Ishikawa (cell line): ENCODE measurements at regions not wholly inside any gene's neighbourhood (a gene's known extent, or its start where the extent isn't known, plus 50 kb on each side); places are given as distances from the start of the nearest gene placed in this dataset.

ENCODE experiments used
- CEBPB ChIP-seq: IDR thresholded peaks from 2 replicates; pipeline ENCODE4 v1.6.1; 2012
- CREB1 ChIP-seq: IDR thresholded peaks from 2 replicates; pipeline ENCODE4 v1.6.1; 2012; ENCODE audit warnings: low read depth
- EGR1 ChIP-seq: IDR thresholded peaks from 2 replicates; pipeline ENCODE4 v1.6.1; 2012
- EP300 ChIP-seq: IDR thresholded peaks from 2 replicates; pipeline ENCODE4 v1.6.1; 2012; ENCODE audit warnings: borderline replicate concordance
- FOXM1 ChIP-seq: IDR thresholded peaks from 2 replicates; pipeline ENCODE4 v1.6.1; 2012; ENCODE audit warnings: low read depth, borderline replicate concordance
- NFIC ChIP-seq: IDR thresholded peaks from 2 replicates; pipeline ENCODE4 v1.6.1; 2012
- RAD21 ChIP-seq: IDR thresholded peaks from 2 replicates; pipeline ENCODE4 v1.6.1; 2012; ENCODE audit warnings: low read depth
- TAF1 ChIP-seq: IDR thresholded peaks from 2 replicates; pipeline ENCODE4 v1.6.1; 2012; ENCODE audit warnings: low read depth, mild to moderate bottlenecking
- TCF12 ChIP-seq: IDR thresholded peaks from 2 replicates; pipeline ENCODE4 v1.6.1; 2012; ENCODE audit warnings: low read depth
- TEAD4 ChIP-seq: IDR thresholded peaks from 2 replicates; pipeline ENCODE4 v1.6.1; 2012
- YY1 ChIP-seq: IDR thresholded peaks from 2 replicates; pipeline ENCODE4 v1.6.1; 2012; ENCODE audit warnings: low read depth
- ZBTB7A ChIP-seq: IDR thresholded peaks from 2 replicates; pipeline ENCODE4 v1.6.1; 2012; ENCODE audit warnings: low read depth
- TF ChIP-seq, protein P1 (sequence below): IDR thresholded peaks from 2 replicates; pipeline ENCODE4 v1.6.1; 2012
- TF ChIP-seq, protein P2 (sequence below): IDR thresholded peaks from 2 replicates; pipeline ENCODE4 v1.6.1; 2012
- TF ChIP-seq, protein P3 (sequence below): IDR thresholded peaks from 2 replicates; pipeline ENCODE4 v1.6.1; 2012; ENCODE audit warnings: low read depth, mild to moderate bottlenecking

DNA sequence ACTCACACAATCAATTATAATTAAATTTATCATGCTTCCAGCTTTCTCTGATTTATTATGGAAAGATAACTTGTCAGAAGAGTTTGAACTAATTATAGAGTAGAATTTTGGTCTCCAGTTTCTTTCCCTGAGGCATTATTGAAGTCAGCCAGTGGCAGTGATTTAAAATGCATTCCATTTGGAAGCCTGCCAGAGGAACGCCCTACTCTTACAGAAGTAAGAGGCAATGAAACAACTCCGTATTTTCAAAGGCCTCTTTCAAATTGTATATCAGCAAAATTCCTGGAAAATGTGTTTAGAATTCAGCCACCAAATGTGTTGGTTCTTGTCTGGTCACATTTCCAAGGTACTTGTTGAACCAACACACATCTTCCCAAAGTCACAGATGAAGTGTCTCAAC is 640.9 kb downstream of the SEMA5A start:
- TF ChIP-seq, protein P1, sequence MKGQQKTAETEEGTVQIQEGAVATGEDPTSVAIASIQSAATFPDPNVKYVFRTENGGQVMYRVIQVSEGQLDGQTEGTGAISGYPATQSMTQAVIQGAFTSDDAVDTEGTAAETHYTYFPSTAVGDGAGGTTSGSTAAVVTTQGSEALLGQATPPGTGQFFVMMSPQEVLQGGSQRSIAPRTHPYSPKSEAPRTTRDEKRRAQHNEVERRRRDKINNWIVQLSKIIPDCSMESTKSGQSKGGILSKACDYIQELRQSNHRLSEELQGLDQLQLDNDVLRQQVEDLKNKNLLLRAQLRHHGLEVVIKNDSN: no peak
- TF ChIP-seq NFIC (no peak), EP300 (no peak), YY1 (no peak), TEAD4 (no peak), CEBPB (no peak), ZBTB7A (no peak), EGR1 (no peak), FOXM1 (no peak), RAD21 (no peak), TCF12 (no peak), TAF1 (no peak), CREB1 (no peak)
- TF ChIP-seq, protein P2, sequence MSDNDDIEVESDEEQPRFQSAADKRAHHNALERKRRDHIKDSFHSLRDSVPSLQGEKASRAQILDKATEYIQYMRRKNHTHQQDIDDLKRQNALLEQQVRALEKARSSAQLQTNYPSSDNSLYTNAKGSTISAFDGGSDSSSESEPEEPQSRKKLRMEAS: no peak
- TF ChIP-seq, protein P3, sequence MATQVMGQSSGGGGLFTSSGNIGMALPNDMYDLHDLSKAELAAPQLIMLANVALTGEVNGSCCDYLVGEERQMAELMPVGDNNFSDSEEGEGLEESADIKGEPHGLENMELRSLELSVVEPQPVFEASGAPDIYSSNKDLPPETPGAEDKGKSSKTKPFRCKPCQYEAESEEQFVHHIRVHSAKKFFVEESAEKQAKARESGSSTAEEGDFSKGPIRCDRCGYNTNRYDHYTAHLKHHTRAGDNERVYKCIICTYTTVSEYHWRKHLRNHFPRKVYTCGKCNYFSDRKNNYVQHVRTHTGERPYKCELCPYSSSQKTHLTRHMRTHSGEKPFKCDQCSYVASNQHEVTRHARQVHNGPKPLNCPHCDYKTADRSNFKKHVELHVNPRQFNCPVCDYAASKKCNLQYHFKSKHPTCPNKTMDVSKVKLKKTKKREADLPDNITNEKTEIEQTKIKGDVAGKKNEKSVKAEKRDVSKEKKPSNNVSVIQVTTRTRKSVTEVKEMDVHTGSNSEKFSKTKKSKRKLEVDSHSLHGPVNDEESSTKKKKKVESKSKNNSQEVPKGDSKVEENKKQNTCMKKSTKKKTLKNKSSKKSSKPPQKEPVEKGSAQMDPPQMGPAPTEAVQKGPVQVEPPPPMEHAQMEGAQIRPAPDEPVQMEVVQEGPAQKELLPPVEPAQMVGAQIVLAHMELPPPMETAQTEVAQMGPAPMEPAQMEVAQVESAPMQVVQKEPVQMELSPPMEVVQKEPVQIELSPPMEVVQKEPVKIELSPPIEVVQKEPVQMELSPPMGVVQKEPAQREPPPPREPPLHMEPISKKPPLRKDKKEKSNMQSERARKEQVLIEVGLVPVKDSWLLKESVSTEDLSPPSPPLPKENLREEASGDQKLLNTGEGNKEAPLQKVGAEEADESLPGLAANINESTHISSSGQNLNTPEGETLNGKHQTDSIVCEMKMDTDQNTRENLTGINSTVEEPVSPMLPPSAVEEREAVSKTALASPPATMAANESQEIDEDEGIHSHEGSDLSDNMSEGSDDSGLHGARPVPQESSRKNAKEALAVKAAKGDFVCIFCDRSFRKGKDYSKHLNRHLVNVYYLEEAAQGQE: no peak

DNA sequence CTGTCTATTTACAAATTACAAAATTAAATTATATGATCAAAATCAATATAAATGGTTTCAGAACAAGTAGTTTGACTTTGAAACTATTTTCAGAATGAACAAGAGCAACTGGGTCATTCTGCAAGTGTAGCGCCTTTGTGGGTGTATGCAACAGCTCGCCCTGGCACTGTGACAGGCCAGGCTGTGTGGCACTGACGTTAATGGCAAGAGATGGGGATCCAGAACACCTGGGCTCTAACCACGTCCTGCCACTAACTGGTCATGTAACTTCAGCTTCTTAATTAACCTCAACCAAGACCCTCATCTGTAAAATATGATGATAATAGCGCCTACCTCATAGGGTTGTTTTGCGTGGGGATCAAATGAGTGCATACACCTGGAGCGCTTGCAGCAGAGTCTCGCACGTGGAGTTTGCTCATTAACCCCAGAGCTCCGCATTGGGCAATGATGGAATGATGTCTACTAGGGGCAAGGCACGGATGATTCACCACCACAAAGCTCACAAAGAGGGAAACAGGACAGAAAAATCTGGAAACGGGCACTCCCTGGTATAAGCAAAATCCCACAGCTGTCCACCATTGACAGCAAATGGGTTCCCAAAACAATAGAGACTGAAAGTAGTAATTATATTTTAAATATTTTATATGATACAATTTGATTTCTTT is 639.4 kb downstream of the SEMA5A start:
- no peak for TF ChIP-seq EGR1
- TF ChIP-seq CREB1: no peak
- TF ChIP-seq EP300: no peak
- TF ChIP-seq TAF1: no peak
- TF ChIP-seq YY1: no peak
- TF ChIP-seq NFIC: no peak
- no peak for TF ChIP-seq RAD21
- TF ChIP-seq, protein P2: no peak
- no peak for TF ChIP-seq ZBTB7A
- TF ChIP-seq TEAD4: no peak
- TF ChIP-seq, protein P3: no peak
- no peak for TF ChIP-seq CEBPB
- TF ChIP-seq, protein P1: no peak
- TF ChIP-seq TCF12: no peak
- TF ChIP-seq FOXM1: no peak

DNA sequence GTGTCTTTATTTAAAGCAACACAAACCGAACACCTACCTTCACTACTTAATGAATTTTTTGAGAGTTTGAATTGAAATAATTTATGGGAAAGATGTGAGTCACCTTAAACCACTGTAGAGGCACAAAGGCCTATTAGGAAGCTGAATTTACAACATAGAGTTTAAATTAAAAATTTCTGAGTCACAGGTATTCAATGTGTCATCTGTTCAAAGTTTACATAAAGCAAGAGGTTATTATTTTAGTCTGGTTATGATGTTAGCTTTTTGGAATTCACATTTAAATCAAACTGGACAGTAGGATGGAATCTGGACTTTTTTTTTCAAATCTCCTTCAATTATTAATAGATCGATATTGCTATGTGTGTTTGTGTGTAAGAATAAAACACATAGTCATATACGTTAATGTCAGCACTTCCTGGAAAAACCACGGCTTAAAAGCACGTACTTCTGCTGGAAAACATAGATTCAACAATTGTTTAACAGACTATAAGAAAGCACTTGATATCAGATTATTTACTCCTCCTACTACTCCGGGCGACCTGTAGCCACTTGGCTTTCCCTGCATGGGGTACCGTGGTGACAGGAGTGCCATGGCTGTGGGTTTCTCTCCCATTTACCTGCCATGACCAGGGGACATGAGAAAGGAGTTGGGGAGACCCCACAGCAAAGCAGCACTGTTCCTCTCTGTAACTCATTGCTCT is 638.6 kb downstream of the SEMA5A start:
- TF ChIP-seq EP300: no peak
- TF ChIP-seq YY1: no peak
- TF ChIP-seq, protein P2: no peak
- TF ChIP-seq, protein P1: no peak
- no peak for TF ChIP-seq ZBTB7A
- no peak for TF ChIP-seq TAF1
- TF ChIP-seq, protein P3: no peak
- no peak for TF ChIP-seq EGR1
- TF ChIP-seq FOXM1: no peak
- TF ChIP-seq CEBPB: no peak
- TF ChIP-seq RAD21: no peak
- no peak for TF ChIP-seq CREB1
- TF ChIP-seq NFIC: no peak
- no peak for TF ChIP-seq TCF12
- TF ChIP-seq TEAD4: no peak
